ENCODE measurements at regions not wholly inside any gene's neighbourhood (a gene's known extent, or its start where the extent isn't known, plus 50 kb on each side); places are given as distances from the start of the nearest gene placed in this dataset.

DNA sequence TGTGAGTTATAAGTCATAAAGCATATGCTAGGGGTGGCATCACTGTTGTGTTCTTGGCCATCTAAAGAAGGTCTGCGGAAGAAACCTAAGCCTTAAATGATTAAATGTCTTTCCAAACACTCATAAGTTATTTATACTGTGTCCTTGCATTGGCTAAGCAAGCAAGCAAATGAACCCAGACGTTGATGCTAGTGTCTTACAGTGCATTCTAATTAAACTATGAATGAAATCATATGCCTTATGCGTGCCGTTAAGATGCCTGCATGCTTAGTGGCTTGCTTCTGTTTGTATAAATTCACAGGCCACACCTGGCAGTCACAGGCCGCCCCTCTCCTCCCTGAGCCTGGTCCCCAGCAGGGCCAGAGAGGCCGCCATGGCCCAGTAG, 49.9 kb downstream of the RIN2 start:
- no peak for FAIRE-seq

DNA sequence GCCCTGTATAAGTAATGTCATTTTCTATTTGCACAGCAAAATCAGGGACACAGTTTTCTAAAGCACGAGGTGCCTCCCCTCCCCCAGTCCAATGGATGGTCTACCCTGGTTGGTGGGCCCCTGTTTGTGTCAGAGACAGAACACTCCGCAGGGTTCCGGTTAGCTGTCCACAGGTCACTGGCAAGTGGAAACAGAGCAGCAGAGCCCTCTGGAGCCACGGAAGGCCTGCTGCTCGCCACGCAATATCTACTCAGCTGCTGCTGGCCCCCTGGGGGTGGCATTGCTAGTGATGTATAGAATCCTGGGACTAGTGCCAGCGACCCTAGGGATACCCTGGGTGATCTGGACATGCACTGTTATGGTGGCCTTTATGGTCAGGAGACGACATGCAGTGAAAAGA, 50.4 kb downstream of the RIN2 start:
- no peak for FAIRE-seq

DNA sequence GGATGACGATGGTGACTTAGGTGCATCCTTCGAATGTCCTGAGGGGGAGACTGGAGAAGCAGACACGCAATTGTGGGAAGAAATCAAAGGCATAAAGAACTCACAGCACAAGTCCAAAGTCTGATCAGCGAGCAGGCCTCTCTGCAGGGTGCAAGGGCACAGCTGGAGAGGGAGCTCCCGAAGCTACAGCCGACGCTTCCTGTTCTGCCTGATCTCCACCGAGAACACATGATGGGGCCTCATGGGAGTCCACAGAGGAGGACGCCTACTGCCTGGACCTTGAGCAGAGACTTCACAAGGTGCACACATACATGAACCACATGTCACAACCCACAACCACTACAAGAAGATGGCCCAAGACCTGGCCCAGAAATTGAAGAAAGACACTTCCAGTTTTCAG, 51.4 kb downstream of the RIN2 start:
- FAIRE-seq: no peak

DNA sequence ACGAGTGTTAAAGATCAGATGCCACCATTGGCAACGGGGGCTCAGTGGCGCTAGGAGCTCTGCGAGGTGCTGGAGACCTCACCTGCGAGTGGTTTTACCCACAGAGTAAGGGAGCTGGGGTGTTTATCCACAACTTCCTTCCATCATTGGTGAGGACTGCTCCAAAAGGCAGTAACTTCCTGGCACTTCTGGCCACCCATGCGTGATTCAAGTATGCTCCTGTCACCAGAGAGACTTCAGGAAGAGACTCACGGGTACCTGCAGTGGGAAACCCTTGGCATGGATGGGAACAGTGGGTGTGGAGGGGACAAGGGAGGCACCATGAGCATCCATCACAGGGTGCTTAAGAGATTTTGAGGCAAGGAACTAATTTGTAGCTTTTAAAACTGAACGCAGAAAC, 53.2 kb downstream of the RIN2 start:
- no peak for FAIRE-seq

DNA sequence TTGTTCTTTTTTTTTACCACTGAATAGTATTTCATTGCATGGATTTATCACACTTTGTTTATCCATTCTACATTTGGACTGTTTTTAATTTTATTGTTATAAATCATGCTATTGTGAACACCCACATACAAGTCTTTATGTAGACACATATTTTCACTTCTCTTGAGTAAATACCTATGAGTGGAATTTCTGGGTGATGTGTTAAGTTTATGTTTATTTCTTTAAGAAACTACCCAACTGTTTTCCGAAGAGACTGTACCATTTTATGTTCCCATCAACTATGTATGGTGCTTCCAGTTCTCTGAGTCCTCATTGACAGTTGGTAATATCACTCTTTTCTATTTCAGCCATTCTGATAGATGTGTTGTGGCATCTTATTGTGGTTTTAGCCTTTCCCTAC, 54.0 kb downstream of the RIN2 start:
- FAIRE-seq: no peak

DNA sequence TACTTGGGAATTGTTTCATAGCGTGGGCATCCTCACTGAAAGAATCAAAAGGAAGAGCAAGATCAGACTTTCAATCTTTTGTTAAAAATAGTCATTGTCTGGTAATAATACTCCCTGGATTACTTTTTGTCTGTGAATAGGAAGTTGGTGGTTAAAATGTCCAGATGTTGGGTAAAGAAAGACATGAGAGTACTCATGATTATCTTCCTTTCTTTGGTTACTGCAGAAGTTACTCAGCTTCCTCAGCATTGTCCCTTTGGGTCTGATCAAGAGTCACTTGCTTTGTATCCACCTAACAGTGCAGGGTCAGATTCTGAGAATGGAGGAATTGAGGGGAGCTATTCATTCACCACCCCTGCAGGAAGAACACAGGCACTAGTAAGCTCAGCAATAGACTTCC, 54.6 kb downstream of the RIN2 start:
- no peak for FAIRE-seq

DNA sequence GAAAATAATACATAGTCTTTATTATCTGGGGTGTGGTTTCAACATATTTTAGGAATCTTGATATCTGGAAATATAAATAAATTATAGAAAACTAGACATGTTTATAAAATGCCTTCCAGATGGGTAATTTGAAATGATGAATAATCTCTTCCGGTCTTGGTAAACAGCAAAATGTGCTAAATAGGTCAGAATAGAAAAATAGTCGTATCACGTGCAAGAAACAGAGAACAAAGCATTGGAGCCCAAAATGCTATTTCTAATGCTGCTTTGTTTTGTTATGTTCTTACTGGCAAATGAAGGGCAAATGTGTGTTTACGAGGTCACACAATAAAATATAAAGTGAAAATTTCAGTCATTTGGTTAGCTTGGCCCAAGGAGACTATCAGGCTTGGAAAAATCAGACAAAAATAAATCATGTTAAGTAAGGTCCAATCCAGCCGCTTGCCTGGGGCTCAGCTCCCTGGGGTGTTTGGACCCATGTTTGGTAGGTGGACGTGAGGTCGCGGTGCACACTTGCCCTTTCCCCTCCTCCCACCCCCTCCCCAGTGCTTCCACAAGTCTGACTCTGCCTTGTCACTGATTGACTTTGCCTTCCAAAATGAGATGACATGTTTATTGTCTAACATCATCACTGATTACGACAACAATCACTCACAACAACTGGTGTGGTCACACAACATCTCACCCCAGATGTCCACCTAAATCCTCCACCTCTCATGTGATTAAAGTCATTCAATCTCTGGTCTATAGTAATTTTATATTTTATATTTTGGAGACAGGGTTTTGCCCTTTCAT, 56.0 kb downstream of the RIN2 start:
- FAIRE-seq: peak; percentile 38

DNA sequence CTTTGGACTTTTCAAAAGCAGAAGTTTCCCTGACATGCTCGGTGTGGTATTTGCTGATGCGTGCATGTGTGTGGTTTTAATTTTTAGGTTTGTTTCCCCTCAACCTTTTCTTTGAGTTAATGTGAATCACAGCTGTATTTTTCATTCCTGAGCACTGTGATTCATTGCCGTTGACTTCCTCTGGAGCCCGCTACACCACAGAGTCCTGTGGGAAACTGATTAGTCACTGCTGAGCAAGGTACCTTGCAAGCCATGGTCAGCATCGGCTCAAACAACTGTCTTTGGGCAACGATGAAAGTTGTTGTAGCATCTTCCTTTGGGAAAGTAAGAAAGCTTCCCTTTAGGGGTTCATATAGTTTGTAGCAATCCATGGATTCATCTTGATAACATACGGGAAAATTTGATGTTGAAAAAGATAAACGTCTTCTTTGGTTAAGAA, 57.5 kb downstream of the RIN2 start:
- FAIRE-seq: no peak

DNA sequence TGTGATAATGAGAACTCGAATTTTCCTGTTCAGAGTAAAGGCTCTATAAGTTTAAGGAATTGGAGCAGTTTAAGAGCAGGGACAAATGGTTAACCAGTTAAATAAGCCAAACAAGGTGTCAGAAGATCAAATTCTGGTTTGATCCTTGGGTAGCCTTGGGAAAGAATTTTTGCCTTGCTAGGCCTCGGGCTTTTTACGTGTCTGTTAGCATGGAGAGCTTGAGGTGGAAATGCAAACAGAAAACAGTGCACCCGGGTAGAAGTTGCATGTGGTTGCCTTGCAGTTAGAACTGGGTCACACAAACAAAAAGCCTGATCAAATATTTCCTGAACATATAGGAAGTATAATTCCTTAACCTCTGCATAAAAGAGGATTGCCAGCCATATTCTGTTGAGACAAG, 58.3 kb downstream of the RIN2 start:
- FAIRE-seq: no peak

DNA sequence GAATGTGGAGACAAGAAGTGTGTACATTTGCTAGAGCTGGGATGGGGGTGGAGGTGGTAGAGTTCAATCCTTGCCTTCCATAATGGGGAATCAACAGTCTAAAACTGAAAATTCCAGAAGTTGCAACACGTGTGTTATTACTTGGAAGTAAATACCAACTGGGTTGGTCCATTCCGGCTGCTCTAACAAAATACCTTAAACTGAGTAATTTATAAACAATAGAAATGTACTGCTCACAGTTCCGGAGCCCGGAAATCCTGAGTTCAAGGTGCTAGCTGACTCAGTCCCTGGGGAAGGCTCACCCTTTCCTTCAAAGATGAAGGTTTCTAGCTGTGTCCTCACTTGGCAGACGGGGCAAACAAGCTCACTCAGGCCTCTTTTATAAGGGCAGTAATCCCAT, 59.0 kb downstream of the RIN2 start:
- no peak for FAIRE-seq

DNA sequence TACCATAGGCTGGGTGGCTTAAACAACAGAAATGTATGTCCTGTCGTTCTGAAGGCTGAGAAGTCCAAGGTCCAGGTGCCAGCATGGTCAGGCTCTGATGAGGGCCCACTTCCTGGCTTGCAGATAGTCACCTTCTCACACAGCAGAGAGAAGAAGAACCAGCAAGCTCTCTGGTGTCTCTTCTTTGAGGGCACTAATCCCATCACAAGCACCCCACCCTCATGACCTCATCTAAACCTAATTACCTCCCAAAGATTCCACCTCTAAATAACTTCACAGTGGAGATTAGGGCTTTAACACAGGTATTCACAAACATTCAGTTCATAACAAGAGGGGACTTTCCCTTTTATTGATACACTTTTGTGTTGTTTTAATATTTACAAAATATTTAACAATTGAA, 61.1 kb downstream of the RIN2 start:
- no peak for FAIRE-seq

DNA sequence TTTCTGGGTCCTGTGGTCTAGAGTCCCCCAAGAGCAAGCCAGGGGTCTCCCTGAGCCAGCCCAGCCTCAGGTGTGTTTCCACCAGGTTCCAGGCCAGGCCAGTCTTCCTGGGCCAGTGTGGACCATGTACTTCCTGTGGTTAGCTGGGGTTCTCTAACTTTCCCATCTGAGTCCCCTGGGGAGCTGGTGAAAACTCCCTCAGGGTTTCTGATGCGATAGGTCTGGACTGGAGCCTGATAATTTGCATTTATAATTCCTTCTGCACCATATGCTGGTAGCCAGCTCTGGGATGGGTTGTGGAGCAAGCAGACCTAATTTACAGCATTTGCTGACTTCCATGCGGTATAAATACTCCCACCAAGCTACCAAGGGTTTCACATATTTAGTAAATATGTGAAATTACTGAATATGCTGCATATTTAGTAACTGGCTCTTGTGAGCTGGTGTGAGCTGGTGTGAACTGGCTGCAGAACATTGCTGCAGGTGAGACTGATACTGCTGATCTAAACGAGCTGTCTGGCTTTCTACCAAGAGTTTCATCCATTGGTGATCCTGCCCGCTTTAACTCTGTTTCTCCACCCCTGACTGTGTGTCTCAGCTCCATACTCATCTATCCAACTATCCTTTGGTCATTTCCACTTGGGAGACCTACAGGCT, 62.6 kb downstream of the RIN2 start:
- no peak for FAIRE-seq

DNA sequence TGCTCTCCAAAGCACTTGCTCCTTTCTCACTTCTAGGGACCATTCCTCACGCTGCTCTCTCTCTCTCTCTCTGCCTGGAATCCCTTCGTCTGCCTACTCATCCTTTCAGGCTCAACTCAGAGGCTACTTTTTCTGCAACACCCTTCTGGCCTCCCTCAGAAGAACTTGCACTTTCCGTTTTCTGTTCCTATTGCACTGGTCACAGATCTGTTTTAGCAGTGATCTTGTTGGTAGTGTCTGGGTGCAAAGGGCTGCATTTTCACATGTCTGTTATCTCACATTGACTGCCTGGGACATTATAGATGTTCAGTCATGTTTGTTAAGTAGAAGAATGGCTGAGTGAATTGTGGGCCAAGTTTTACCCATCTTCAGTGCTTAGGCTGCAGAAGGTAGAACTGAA, 63.5 kb downstream of the RIN2 start:
- FAIRE-seq: no peak

DNA sequence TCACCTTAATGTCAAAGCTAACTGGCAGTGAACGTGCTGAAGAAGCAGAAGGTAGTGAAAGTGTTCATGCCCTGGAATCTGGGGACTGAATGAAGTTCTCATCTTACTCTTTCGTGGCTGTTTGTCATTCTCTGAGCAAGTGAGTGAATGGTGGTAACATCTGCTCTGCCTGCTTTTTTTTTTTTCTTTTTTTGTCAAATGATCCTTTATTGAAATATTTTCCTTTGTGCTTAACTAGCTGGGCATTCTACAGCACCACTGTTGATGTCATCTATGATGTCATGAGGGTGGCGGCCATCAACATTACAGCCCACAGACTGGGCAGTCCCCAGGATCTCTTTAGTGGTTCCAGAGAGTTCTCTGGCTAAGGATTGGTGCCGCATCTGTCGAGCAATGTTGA, 65.2 kb downstream of the RIN2 start:
- FAIRE-seq: no peak

DNA sequence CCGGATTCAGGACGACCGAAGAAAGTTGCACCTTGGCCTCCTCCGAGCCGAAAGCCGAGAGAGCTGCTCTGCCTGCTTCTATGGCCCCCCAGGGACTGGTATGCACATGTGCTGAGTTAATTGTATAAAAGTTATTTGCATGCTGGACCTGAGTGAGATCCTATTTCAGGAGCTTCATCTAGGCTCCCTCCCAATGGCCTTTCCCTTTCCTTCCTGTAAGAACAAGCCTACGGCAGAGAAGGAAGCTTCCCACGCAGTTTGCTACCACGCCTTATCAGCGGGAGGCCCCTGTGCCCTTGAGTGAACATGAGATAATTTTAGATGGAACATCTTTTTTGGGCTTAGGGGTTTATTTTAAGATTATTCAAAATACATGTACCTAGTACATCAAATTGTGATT, 65.9 kb downstream of the RIN2 start:
- FAIRE-seq: no peak

DNA sequence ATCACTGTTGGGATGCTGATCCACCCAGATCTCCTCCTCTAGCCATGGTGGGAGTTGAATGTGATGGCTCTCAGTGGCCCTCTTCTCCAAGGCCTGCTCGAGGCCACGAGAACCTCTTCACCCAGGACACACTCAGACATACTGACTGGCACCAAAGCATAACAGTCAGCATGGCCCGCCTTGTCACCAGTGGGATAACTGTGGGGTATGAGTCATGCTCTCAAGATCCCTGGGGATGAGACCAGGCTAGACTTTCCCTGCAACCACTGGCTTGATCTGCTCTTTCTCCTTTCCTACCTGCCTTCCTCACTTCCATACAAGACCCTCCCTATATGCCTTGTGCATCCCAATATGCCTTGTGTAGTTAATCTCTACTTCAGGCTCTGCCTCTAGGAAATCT, 66.8 kb downstream of the RIN2 start:
- no peak for FAIRE-seq

DNA sequence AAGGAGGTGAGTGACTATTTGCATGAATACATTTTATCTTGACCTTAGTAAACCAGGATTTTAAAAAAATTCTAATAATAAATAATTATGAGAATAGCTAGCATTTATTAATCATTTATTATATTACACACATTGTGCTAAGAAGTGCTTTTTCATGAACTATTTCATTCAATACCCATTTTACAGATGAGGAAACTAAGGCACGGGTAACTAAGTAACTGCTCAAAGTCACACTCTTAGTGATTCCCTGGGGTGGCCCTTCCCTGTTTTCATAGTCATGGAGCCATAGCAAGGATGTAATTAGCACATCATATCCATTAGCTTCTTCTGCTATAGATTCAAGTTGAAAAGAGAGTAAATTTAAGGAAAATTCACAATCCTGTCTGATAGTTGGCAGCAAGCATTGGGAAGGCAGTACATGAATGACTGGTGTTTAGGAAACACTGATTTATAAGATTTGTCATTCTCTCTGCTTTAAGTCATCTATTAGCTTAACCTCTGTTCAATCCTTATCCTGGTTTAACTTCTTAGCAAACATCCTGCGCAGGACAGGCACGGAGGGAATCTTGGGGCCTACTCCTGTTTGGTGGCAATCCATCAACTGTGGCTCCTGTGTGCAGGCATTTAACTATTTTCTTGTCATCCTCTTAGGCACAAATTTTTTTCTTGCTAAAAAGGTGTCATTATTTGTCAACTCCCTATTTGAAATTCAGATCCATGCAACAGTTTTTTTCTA, 68.3 kb downstream of the RIN2 start:
- no peak for FAIRE-seq

DNA sequence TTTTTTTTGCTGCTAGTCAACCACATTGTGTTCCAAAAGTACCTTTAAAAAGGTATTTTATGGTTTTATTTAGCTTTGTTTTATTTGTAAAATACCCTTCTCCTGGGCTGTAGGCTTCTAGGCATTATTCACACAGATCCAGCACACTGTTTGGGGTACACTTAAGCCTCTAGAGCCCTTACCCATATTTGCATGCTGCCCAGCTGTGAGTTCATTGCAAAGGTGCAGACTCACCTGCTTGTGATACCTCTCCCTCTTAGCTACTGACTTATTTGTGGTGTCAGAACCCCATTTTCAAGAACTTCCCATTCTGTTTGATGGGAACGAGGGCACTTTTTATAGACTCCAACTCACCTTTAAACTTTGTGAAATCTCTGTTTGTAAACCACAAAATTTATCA, 69.8 kb downstream of the RIN2 start:
- FAIRE-seq: no peak

DNA sequence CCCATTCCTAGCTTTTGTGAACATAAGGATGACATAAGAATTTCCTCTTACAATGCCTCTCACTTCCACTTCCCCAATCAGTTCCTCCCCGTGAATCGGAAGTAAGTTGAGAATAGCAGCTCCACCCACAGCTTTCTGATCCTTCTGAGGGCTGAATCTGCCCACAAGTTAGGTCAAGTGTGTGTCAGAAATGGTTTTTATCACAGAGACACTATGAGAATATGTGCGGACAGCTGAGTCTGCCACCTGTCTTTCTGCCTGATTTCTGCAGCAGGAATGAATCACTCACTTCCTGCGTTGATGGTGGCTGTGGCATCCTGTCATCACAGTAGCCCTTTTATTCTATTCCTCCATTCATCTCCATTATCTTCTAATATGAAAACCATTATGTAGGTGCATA, 70.2 kb downstream of the RIN2 start:
- no peak for FAIRE-seq

DNA sequence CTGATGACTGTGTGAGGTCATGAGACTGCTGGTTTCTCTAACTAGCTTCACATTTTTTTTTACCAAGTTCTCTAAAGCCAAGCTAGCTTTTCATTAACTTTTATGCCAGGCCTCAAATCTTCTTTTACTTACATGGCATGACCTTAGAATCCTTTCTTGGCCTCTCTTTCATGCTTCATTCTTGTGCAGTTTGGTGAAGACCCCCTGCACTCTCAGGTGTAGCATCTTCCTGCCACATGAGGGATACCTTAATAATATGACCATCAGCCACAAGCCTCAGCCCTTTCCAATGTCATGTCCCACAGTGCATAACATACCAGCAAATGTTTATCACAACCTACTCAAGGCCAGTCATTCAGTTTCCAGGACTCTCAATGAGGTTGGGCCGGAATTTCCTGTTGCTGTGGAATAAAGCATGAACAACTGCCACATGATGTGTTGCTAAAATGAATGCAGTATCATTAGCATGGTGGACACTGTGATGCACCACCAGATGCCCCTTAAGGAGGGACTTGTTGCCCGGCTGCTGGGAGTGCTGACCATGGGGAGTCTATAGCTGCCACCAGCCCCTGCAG, 72.2 kb downstream of the RIN2 start:
- FAIRE-seq: no peak

DNA sequence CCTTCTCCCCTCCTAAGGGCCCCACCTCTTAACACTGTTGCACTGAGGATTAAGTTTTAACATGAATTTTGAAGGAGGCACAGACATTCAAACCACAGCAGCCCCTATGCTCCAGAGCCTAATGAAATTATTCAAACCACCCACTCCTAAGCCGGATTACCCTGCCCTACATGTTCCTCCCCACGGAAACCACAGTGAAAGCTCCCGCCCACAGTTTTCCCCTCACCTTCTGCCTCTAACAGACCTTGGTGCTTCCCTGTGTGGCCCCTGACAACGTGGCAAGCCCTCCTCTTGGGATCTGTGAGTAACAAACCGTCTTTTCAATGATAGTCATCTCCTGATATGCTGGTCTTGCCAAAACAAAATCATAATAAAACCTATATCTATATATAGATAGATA, 74.8 kb downstream of the RIN2 start:
- FAIRE-seq: no peak

DNA sequence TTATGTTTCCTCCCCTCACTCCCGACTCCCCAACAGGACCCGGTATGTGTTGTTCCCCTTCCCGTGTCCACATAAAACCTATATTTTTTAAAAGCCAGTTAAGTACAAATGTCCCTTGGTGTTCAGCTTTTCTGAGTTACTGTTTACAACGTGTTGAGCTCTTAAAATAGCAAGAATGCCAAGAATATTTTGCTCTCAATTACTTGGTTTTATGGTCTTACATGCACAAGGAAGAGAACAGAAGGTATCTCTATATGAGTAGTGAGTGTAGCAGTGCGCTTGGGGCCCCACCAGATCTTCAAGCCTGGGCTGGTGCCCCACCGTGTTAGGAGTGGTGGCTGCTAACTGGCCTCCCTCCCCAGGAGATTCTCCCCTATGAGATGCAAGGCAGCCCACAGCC, 75.3 kb downstream of the RIN2 start:
- no peak for FAIRE-seq

DNA sequence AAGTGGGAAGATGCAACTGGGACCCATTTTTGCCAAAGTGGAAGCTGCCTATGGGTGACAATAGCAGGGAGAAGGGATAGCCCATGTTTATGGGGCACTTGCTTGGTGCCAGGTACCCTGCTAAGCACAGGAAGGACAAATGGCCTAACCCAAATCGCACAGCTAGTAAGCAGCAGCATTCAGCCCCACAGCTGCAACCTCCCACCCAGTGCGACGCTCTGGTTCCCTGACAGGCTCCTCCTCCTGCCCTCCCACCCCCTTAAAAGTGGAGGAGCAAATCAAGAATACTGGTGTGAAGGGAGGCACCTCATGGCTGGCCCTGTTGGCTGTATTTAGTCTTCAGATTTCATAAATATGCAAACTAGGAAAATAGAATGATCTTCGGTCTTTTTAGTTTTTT, 76.2 kb downstream of the RIN2 start:
- no peak for FAIRE-seq

DNA sequence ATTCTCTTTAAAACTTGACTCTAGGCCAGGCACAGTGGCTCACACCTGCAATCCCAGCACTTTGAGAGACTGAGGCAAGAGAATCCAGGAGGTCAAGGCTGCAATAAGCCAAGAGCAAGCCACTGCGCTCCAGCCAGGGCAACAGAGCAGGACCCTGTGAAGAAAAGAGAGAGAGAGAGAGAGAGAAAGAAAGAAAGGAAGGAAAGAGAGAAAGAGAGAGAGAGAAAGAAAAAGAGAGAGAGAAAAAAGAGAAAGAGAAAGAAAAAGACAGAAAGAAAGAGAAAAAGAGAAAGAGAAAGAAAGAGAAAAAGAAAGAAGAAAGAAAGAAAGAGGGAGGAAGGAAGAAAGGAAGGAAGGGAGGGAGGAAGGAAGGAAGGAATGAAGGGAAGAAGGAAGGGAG, 76.7 kb downstream of the RIN2 start:
- FAIRE-seq: no peak
